Fibroblast of pulmonary artery (primary cell): ENCODE measurements at regions not wholly inside any gene's neighbourhood (a gene's known extent, or its start where the extent isn't known, plus 50 kb on each side); places are given as distances from the start of the nearest gene placed in this dataset.

Source experiments
- DNase-seq: peaks from one replicate; pipeline ENCODE4 v3.0.0-alpha.2; 2010; ENCODE audit warnings: low read depth
- H3K4me3 ChIP-seq: replicated peaks from 2 replicates; pipeline ENCODE4 v1.5.1; 2011; ENCODE audit warnings: low read depth, mild to moderate bottlenecking, control low read depth, low read length, moderate library complexity
- CTCF ChIP-seq: IDR thresholded peaks from 2 replicates; pipeline ENCODE4 v1.5.1; 2011; ENCODE audit warnings: mild to moderate bottlenecking, control low read depth, low read length, inconsistent platforms; ENCODE audit errors: missing control alignments

GRCh38 chr11:116529271-116529670 is 243.5 kb downstream of the BUD13 start:
- no peak for TF ChIP-seq CTCF
- DNase-seq, result no peak
- no peak overlapping the region for H3K4me3 ChIP-seq

- no peak overlapping the region for H3K4me3 ChIP-seq
- no peak for TF ChIP-seq CTCF
- no peak for DNase-seq
These were observed 245.4 kb downstream of the BUD13 start for GRCh38 chr11:116527180-116527991.

GRCh38 chr11:116525961-116526495 is 246.8 kb downstream of the BUD13 start:
- no peak for TF ChIP-seq CTCF
- H3K4me3 ChIP-seq, result no peak overlapping the region
- DNase-seq, result no peak

GRCh38 chr11:116519499-116519898 is 253.3 kb downstream of the BUD13 start:
- no peak overlapping the region for H3K4me3 ChIP-seq
- DNase-seq, result no peak
- no peak for TF ChIP-seq CTCF

- H3K4me3 ChIP-seq, result no peak overlapping the region
- TF ChIP-seq CTCF, result no peak
- DNase-seq, result no peak
These were observed 254.6 kb downstream of the BUD13 start for GRCh38 chr11:116518141-116518540.

- no peak for DNase-seq
- no peak overlapping the region for H3K4me3 ChIP-seq
- TF ChIP-seq CTCF, result no peak
These were observed 255.2 kb downstream of the BUD13 start for GRCh38 chr11:116517584-116517983.

- no peak for TF ChIP-seq CTCF
- no peak for DNase-seq
- no peak overlapping the region for H3K4me3 ChIP-seq
These were observed 255.7 kb downstream of the BUD13 start for GRCh38 chr11:116517077-116517476.
